ENCODE measurements at regions not wholly inside any gene's neighbourhood (a gene's known extent, or its start where the extent isn't known, plus 50 kb on each side); places are given as distances from the start of the nearest gene placed in this dataset.

- Histone ChIP-seq H3K4me1 (no peaks in the 10 kb centered on the region), H3K36me3 (no peaks in the 10 kb centered on the region), H3K4me3 (no peak overlapping the region), H3K9me3 (no peaks in the 10 kb centered on the region), H3K27me3 (peaks cover 0 to 30% of the 10 kb centered on the region in 2 donors), H3K27ac (no peak overlapping the region)
- intact Hi-C loops (cut with DNase I): no loop called here
- peak in 1 of 4 donors; percentile 10 for DNase-seq
- no peak for TF ChIP-seq CTCF (IDR thresholded peaks at IDR 0.05)
- no peak for ATAC-seq
Observed at GRCh38 chr7:12107841-12108254, 103.2 kb upstream of the TMEM106B start.

DNA sequence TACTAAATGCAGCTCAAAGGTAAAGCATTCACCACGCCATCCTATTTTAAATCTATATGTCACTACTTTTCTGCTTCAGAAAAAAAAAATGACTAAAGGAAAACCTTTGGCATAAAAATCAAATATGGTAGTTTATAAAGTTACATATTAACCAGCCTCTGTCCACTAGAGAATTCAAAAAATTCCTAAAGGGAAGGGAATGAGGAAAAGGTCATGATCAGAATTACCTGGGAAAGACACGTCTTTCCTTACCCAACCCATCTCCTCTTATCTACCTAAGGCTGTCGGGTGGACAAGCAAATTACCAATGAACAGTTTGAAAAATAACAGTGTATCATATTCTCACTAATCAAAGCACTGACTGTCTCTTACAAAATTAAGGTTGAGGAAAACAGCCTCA, 100.7 kb upstream of the TMEM106B start:
- intact Hi-C loops (cut with DNase I): no loop called here
- no peak overlapping the region for H3K4me3 ChIP-seq
- ATAC-seq (no peak), DNase-seq (no peak)
- no peaks in the 10 kb centered on the region for H3K36me3 ChIP-seq
- H3K9me3 ChIP-seq: no peaks in the 10 kb centered on the region
- H3K27me3 ChIP-seq: peaks cover 0 to 30% of the 10 kb centered on the region in 2 donors
- H3K27ac ChIP-seq: no peak overlapping the region
- no peak for TF ChIP-seq CTCF (IDR thresholded peaks at IDR 0.05)
- H3K4me1 ChIP-seq: no peaks in the 10 kb centered on the region

GRCh38 chr7:12111422-12112405, 99.4 kb upstream of the TMEM106B start:
- peak; percentile 61 to 84 (median 67) for DNase-seq
- Histone ChIP-seq H3K4me3 (peak overlapping the region in 1 of 2 donors; percentile 26), H3K27me3 (peaks cover 0 to 30% of the 10 kb centered on the region in 2 donors), H3K9me3 (no peaks in the 10 kb centered on the region), H3K27ac (no peak overlapping the region), H3K4me1 (no peaks in the 10 kb centered on the region), H3K36me3 (no peaks in the 10 kb centered on the region)
- intact Hi-C loops (cut with DNase I): no loop called here
- peak; percentile 96 for ATAC-seq
- TF ChIP-seq CTCF (IDR thresholded peaks at IDR 0.05): no peak

DNA sequence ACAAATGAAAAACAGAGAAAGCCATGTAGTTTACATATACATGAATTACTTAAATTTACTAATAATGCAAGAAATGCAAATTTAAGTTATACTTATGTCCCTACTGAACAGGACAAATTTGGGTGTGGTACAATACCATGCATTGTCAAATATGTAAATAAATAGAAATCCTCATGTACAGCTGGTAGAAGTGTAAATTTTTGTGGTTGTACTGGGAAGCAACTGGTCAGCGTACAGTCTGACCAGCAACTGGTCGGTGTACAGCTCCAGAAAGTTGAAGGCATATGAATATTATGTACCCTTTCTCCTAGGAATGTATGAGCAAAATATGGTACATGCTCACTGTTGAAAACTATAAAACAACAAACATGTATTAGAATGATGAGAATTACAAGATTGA, 93.9 kb upstream of the TMEM106B start:
- Histone ChIP-seq H3K27me3 (peaks cover 0 to 6% of the 10 kb centered on the region in 2 donors), H3K27ac (no peak overlapping the region), H3K4me1 (no peaks in the 10 kb centered on the region), H3K36me3 (no peaks in the 10 kb centered on the region), H3K4me3 (no peak overlapping the region), H3K9me3 (no peaks in the 10 kb centered on the region)
- TF ChIP-seq CTCF (IDR thresholded peaks at IDR 0.05): no peak
- intact Hi-C loops (cut with DNase I): no loop called here
- DNase-seq (no peak), ATAC-seq (no peak)

- no peak for TF ChIP-seq CTCF (IDR thresholded peaks at IDR 0.05)
- no peak for DNase-seq
- Histone ChIP-seq H3K27ac (no peak overlapping the region), H3K36me3 (no peaks in the 10 kb centered on the region), H3K27me3 (no peaks in the 10 kb centered on the region), H3K4me3 (no peak overlapping the region), H3K4me1 (no peaks in the 10 kb centered on the region), H3K9me3 (no peaks in the 10 kb centered on the region)
- no peak for ATAC-seq
- intact Hi-C loops (cut with DNase I): no loop called here
Observed at GRCh38 chr7:12119620-12120303, 91.3 kb upstream of the TMEM106B start.

Measured in left lung (tissue), 4 donors.